ENCODE measurements at regions not wholly inside any gene's neighbourhood (a gene's known extent, or its start where the extent isn't known, plus 50 kb on each side); places are given as distances from the start of the nearest gene placed in this dataset.

- ATAC-seq (no peak), DNase-seq (no peak)
- H3K4me1 ChIP-seq, result no peaks in the 10 kb centered on the region
- H3K9me3 ChIP-seq, result no peaks in the 10 kb centered on the region
- TF ChIP-seq CTCF (IDR thresholded peaks at IDR 0.05), result no peak
- no peak overlapping the region for H3K4me3 ChIP-seq
- intact Hi-C loops (cut with DNase I), result no loop called here
- no peaks in the 10 kb centered on the region for H3K27me3 ChIP-seq
- no peaks in the 10 kb centered on the region for H3K36me3 ChIP-seq
- H3K27ac ChIP-seq, result no peak overlapping the region
Measured at GRCh38 chr12:39065455-39065854, 160.1 kb upstream of the CPNE8 start.

- Histone ChIP-seq H3K27me3 (no peaks in the 10 kb centered on the region), H3K9me3 (no peaks in the 10 kb centered on the region), H3K4me3 (no peak overlapping the region), H3K36me3 (no peaks in the 10 kb centered on the region), H3K4me1 (no peaks in the 10 kb centered on the region), H3K27ac (no peak overlapping the region)
- no peak for ATAC-seq
- DNase-seq, result no peak
- TF ChIP-seq CTCF (IDR thresholded peaks at IDR 0.05), result no peak
- intact Hi-C loops (cut with DNase I), result no loop called here
Measured at GRCh38 chr12:39064708-39065107, 159.3 kb upstream of the CPNE8 start.

- H3K27ac ChIP-seq, result no peak overlapping the region
- DNase-seq (no peak), ATAC-seq (no peak)
- H3K9me3 ChIP-seq, result no peaks in the 10 kb centered on the region
- H3K27me3 ChIP-seq, result no peaks in the 10 kb centered on the region
- no peaks in the 10 kb centered on the region for H3K36me3 ChIP-seq
- no peak for TF ChIP-seq CTCF (IDR thresholded peaks at IDR 0.05)
- intact Hi-C loops (cut with DNase I), result no loop called here
- no peak overlapping the region for H3K4me3 ChIP-seq
- H3K4me1 ChIP-seq, result no peaks in the 10 kb centered on the region
Measured at GRCh38 chr12:39062266-39062996, 157.0 kb upstream of the CPNE8 start.

- Histone ChIP-seq H3K27me3 (no peaks in the 10 kb centered on the region), H3K4me3 (no peak overlapping the region), H3K36me3 (no peaks in the 10 kb centered on the region), H3K27ac (no peak overlapping the region), H3K4me1 (no peaks in the 10 kb centered on the region), H3K9me3 (no peaks in the 10 kb centered on the region)
- TF ChIP-seq CTCF (IDR thresholded peaks at IDR 0.05), result no peak
- intact Hi-C loops (cut with DNase I), result no loop called here
- DNase-seq (no peak), ATAC-seq (no peak)
Measured at GRCh38 chr12:39061576-39061975, 156.2 kb upstream of the CPNE8 start.

GRCh38 chr12:39048395-39048794 is 143.0 kb upstream of the CPNE8 start:
- no peaks in the 10 kb centered on the region for H3K4me1 ChIP-seq
- DNase-seq, result no peak
- H3K27me3 ChIP-seq, result no peaks in the 10 kb centered on the region
- H3K27ac ChIP-seq, result no peak overlapping the region
- H3K36me3 ChIP-seq, result no peaks in the 10 kb centered on the region
- no peak for TF ChIP-seq CTCF (IDR thresholded peaks at IDR 0.05)
- no peak for ATAC-seq
- H3K9me3 ChIP-seq, result no peaks in the 10 kb centered on the region
- intact Hi-C loops (cut with DNase I), result no loop called here
- no peak overlapping the region for H3K4me3 ChIP-seq
